ENCODE measurements at regions not wholly inside any gene's neighbourhood (a gene's known extent, or its start where the extent isn't known, plus 50 kb on each side); places are given as distances from the start of the nearest gene placed in this dataset.

DNA sequence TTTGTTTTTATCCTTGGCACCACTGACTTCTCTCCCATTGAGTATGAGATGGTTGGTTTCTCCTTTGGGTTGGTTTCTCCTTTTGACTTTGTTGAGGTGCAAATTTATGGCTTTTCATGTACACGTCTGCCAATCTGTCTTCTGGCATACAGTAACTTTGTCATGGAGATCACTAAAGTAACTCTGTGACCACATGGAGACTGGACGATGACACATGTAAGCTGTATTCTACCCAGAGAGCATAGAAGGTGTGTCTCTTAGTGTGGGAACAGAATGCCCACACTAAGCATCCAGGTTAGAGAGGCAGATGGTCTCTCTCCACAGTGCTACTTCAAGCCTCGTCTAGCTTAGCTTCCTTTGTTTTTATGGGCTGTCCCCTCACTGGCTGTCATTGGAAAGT lies 897.5 kb downstream of the SUCLG1 start:
- no peak for TF ChIP-seq CTCF (IDR thresholded peaks at IDR 0.05; ENCODE audit: borderline replicate concordance, extremely low read depth, low read length, poor library complexity, severe bottlenecking)
- TF ChIP-seq EZH2 (IDR thresholded peaks at IDR 0.05; ENCODE audit: borderline replicate concordance, low read depth, low read length, severe bottlenecking): no peak
